Loucy (cell line): ENCODE measurements at regions not wholly inside any gene's neighbourhood (a gene's known extent, or its start where the extent isn't known, plus 50 kb on each side); places are given as distances from the start of the nearest gene placed in this dataset.

Experiments
- CTCF ChIP-seq: fragments of 200-600 bp; sonication (generic); conservative IDR thresholded peaks from 2 replicates; pipeline ENCODE4 v1.5.1; 2014; ENCODE audit warnings: mild to moderate bottlenecking, antibody characterized with exemption, low read length
- EZH2phosphoT487 ChIP-seq: fragments of 200-600 bp; IDR thresholded peaks from 2 replicates; pipeline ENCODE4 v1.6.1; 2018; ENCODE audit warnings: antibody characterized with exemption, mild to moderate bottlenecking, moderate library complexity, borderline replicate concordance

GRCh38 chr18:46395795-46396194, 261.2 kb downstream of the LOXHD1 start:
- TF ChIP-seq CTCF (no peak), EZH2phosphoT487 (no peak)
